T-helper 1 cell (primary cell): ENCODE measurements at regions not wholly inside any gene's neighbourhood (a gene's known extent, or its start where the extent isn't known, plus 50 kb on each side); places are given as distances from the start of the nearest gene placed in this dataset.
"Not testable (repeated sequence)": the region's sequence is repeated elsewhere in the genome, so short reads cannot be mapped to it uniquely, and the experiment has no call there.

Source experiments
- DNase-seq, 5 donors: peaks; one replicate each; pipeline ENCODE4 v3.0.0-alpha.2; 2012 to 2020

- no peak for DNase-seq
Measured at GRCh38 chr10:2076528-2076927, 339.2 kb upstream of the ADARB2 start.

- DNase-seq: no peak
Measured at GRCh38 chr10:2067015-2067414, 329.7 kb upstream of the ADARB2 start.

GRCh38 chr10:2054728-2055127, 317.4 kb upstream of the ADARB2 start:
- DNase-seq: no peak

GRCh38 chr10:2053805-2054204, 316.5 kb upstream of the ADARB2 start:
- DNase-seq: no peak

GRCh38 chr10:2051108-2051507, 313.8 kb upstream of the ADARB2 start:
- no peak for DNase-seq

GRCh38 chr10:2049560-2049959, 312.2 kb upstream of the ADARB2 start:
- DNase-seq: no peak

- DNase-seq: no peak
Measured at GRCh38 chr10:2048337-2048973, 311.1 kb upstream of the ADARB2 start.

- DNase-seq: no peak
Measured at GRCh38 chr10:2047679-2048078, 310.4 kb upstream of the ADARB2 start.

- DNase-seq: no peak
Measured at GRCh38 chr10:2043379-2043778, 306.1 kb upstream of the ADARB2 start.

- no peak for DNase-seq
Measured at GRCh38 chr10:2038036-2038435, 300.7 kb upstream of the ADARB2 start.

- DNase-seq: no peak
Measured at GRCh38 chr10:2037246-2037645, 299.9 kb upstream of the ADARB2 start.

- DNase-seq: no peak
Measured at GRCh38 chr10:2036209-2036608, 298.9 kb upstream of the ADARB2 start.

GRCh38 chr10:2030046-2030445, 292.7 kb upstream of the ADARB2 start:
- no peak for DNase-seq

- no peak for DNase-seq
Measured at GRCh38 chr10:2026936-2027335, 289.6 kb upstream of the ADARB2 start.

- DNase-seq: not testable (repeated sequence)
Measured at GRCh38 chr10:2024750-2025149, 287.4 kb upstream of the ADARB2 start.

GRCh38 chr10:2023687-2024086, 286.4 kb upstream of the ADARB2 start:
- no peak for DNase-seq

GRCh38 chr10:2022401-2022800, 285.1 kb upstream of the ADARB2 start:
- no peak for DNase-seq

GRCh38 chr10:2020836-2021235, 283.5 kb upstream of the ADARB2 start:
- DNase-seq: no peak

- DNase-seq: no peak
Measured at GRCh38 chr10:2019803-2020202, 282.5 kb upstream of the ADARB2 start.

- DNase-seq: no peak
Measured at GRCh38 chr10:2019281-2019680, 282.0 kb upstream of the ADARB2 start.

- DNase-seq: no peak
Measured at GRCh38 chr10:2014541-2014940, 277.2 kb upstream of the ADARB2 start.

GRCh38 chr10:2012209-2012608, 274.9 kb upstream of the ADARB2 start:
- DNase-seq: no peak

GRCh38 chr10:2011106-2011716, 273.9 kb upstream of the ADARB2 start:
- DNase-seq: no peak

- no peak for DNase-seq
Measured at GRCh38 chr10:2005546-2005945, 268.2 kb upstream of the ADARB2 start.

GRCh38 chr10:1992930-1993329, 255.6 kb upstream of the ADARB2 start:
- DNase-seq: no peak
